Gastrocnemius medialis (tissue), 4 donors: ENCODE measurements at regions not wholly inside any gene's neighbourhood (a gene's known extent, or its start where the extent isn't known, plus 50 kb on each side); places are given as distances from the start of the nearest gene placed in this dataset.

ENCODE experiments used
- CTCF ChIP-seq, 5 experiments: fragments of 450-650 bp in 3 of 5; fragments of 200-600 bp in 2 of 5; sonication (generic) in 2 of 5; IDR thresholded peaks in 4 of 5; conservative IDR thresholded peaks in 1 of 5; 1 replicate in 4 of 5; 2 replicates in 1 of 5; pipeline ENCODE4 v1.5.1; 2016 to 2019; ENCODE audit warnings: antibody characterized with exemption in 5 of 5, mild to moderate bottlenecking in 3 of 5, moderate library complexity in 3 of 5
- POLR2A ChIP-seq, 2 donors: fragments of 450-650 bp; IDR thresholded peaks; one replicate each; pipeline ENCODE4 v1.6.1; 2017; ENCODE audit warnings: antibody characterized with exemption in 2 of 2, mild to moderate bottlenecking in 2 of 2, moderate library complexity in 2 of 2

DNA sequence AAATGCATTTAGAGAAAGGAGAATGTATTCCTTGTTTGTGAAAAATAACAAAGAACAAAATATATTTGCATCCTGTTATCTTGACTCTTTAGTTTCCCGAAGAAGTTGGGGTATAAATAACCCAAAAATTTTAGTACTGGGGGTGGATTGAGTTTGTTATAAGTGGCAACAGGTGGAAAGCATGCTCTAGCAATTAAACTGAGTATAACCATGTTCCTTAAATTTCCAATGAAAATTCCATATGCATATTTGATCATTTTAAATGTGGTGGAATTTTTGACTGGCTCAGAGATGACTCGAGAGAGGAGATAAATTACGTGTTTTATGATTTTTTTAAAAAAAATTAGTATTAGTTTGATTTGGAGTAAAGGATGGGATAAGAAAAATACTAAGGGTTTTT lies 348.9 kb downstream of the TGFB2 start:
- no peak for TF ChIP-seq POLR2A (IDR thresholded peaks at IDR 0.05)
- TF ChIP-seq CTCF (IDR thresholded peaks at IDR 0.05 in 4 of 5, conservative IDR thresholded peaks at IDR 0.05 in 1 of 5): no peak
